ENCODE measurements at regions not wholly inside any gene's neighbourhood (a gene's known extent, or its start where the extent isn't known, plus 50 kb on each side); places are given as distances from the start of the nearest gene placed in this dataset.

- TF ChIP-seq CTCF (optimal IDR thresholded peaks at IDR 0.05 in 1 of 3, IDR thresholded peaks at IDR 0.05 in 1 of 3, conservative IDR thresholded peaks at IDR 0.05 in 1 of 3; ENCODE audit: extremely low read depth in 1 of 3, insufficient read depth in 2 of 3, low read length in 3 of 3): no peak
- no peak for TF ChIP-seq EZH2 (IDR thresholded peaks at IDR 0.05; ENCODE audit: low read length)
These were observed 63.1 kb upstream of the GRPR start for GRCh38 chrX:16060252-16060651.

All from keratinocyte (primary cell).